ENCODE measurements at regions not wholly inside any gene's neighbourhood (a gene's known extent, or its start where the extent isn't known, plus 50 kb on each side); places are given as distances from the start of the nearest gene placed in this dataset.
"Not testable (repeated sequence)": the region's sequence is repeated elsewhere in the genome, so short reads cannot be mapped to it uniquely, and the experiment has no call there.

GRCh38 chrX:155819966-155820491 is 61.1 kb upstream of the VAMP7 start:
- peak in 1 of 2 experiments; percentile 2 for DNase-seq

DNA sequence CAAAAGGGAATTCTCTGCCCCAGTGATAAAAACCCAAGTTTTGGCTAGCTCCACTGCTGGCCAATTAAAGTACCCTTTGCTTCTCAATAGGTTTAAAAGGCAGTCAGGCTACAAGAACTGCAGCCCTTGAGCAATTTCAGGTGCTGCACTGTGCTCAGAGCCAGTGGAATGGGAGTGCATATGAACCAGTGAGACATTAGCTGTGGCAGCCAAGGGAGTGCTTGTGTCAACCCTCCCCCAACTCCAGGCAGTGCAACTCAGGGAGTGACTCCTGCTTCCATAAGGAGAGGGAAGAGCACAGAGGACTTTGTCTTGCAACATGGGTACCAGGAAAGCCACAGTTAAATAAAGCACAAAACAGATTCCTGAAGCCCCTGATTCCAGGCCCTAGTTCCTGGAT is 61.6 kb upstream of the VAMP7 start:
- DNase-seq: no peak

- not testable (repeated sequence) for DNase-seq
Observed at GRCh38 chrX:155814391-155814790, 66.8 kb upstream of the VAMP7 start.

DNA sequence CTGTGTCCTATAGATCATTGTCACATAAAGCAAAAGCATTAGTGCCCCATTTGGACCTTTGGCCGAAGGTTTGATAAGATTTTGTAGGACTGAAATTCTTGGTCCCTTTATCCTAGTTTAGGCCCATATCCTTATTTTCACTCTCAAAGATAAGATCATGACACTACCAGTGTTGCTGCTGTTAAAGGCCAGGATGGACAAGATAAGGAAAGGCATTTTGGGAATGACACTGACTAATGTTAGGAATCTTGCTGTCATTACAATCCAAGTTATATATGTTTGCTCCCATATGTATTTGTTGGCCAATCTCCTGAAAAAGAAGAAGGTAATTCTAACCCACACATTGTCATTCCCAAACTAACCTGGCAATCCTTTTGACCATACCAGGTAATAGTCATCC is 101.3 kb upstream of the VAMP7 start:
- no peak for DNase-seq

DNA sequence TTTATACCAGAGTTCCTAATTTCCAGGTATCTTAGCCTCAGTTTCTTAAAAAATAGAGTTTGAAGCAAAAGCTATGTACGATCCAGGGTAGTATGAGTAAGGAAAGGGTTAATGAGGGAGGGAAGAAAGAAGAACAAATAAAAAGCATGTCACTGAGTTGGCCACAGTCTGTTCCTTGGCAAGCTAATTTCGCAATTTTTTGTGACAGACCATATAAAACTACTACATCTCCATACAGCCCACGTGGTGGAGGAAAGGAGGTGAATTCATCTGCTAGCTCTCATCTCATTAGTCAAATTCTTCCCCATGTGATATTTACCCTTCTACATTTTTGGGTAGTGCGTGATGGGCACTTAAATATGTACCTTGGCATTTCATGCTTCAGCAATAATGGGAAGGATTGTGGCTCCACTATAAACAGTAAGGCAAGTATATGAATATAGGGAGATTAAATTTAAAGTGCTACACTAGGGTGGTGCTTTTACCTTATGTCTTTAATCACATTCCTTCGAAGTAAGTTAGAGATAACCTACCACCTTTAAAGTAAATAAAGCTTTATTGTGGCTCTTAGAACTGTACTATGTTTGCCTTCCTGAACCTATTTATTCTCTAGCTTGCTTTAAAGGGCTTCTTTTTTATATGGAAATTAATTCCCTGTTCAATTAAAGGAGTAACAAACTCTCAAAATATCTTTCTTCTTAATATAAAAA is 102.1 kb upstream of the VAMP7 start:
- DNase-seq: no peak

DNA sequence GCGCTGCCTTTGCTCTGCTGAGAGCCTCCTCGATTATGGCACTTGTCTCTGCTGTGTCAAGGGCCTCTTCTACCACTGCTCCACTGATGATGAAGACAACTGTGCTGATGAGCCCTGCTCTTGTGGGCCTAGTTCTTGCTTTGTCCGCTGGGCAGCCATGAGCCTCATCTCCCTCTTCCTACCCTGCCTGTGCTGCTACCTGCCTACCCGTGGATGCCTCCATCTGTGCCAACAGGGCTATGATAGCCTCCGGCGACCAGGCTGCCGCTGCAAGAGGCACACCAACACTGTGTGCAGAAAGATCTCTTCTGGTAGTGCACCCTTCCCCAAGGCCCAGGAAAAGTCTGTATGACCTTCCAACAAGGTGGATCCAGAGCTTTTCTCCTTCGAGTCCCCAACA is 106.8 kb upstream of the VAMP7 start:
- DNase-seq: no peak

DNA sequence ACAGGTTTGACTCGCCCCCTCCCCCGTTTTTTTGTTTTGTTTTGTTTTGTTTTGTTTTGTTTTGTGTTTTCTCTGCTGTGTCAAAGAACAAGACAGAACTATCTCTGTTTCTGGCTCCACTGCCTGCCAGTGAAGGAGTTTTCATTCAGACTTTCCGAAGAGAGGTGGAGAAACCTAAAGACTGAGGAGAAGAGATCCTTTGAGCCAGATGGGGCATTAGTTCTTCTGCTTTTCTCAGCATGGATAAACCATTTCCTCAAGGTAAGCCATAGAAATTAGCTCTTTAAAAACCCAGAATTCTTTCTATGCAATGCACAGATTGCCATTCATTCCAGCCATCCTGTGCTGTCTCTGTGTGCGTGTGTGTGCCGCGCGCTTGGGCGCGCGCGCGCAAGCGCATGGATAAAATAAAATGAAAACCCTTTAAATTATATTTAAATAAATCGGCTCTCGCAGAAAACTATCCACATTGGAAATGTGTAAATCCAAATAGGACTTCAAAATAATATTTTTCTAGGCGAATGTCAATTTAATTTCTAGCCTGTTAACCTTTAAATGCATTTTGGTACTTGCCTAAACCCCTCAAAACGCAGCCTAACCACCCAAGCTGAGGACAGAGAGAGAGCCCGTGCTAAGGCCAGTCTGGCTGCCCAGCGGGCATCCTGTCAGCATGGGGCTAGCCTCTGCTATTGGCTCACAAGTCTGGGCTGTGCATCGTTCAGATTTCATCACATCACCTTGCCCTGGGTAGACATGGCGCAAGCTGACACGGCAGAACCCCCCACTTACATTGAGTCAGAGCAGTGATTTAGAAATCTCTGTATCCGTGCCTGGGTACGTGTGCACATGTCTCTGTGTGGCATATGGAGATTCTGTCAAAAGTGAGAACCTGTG is 113.0 kb upstream of the VAMP7 start:
- peak in 1 of 2 experiments; percentile 14 for DNase-seq

DNA sequence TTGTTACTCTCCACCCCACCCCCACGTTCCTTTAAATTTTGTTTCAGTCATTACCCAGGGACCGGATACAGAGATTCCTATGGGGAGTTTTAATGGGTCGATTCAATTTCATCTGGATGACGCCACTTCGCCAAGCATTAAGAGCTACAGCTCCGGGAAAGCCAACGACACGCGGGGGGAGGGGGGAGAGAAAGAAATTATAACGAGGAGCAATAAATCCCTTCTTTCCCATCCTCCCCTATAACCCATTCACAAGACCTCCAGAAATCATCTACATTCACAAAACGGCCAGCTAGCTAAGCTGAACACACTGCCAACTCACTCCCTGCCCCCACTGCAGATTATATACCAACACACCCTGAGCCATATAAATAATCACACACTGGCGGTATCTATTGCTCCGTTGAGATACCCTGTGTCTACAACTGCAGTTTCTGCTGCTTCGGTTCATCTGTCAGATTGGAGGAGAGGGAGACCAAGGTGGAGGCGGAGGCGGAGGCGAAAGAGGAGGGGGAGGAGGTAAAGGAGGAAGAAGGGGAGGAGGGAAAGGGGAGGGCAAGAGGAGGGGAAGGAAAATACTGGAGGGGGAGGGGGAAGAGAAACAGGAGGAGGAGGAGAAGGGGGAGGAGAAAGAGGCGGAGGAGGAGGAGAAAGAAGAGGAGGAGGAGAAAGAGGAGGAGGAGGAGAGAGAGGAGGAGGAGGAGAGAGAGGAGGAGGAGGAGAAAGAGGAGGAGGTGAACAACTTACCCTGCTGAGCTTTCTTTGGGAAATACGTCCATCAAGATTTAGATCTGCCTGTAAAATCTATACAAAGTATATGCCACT is 113.9 kb upstream of the VAMP7 start:
- peak; percentile 28 to 32 for DNase-seq

DNA sequence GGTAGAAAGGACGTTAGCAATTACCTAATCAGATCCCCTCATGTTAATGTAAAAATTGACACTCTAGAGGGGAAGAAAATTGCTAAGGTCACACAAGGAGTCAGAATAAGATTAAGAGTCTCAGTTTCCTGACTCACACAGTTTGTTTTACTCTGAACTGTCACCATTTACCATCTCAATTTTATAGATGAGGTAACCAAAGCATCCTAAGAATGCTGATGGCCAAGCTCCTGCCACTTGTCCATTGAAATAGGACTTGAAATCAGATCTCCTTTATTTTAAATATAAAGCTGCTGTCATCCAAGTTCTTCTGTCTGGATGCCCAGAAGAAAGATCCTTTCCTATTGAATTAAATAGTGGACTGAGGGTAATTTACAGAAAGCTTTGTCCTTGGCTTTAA is 114.8 kb upstream of the VAMP7 start:
- no peak for DNase-seq

DNA sequence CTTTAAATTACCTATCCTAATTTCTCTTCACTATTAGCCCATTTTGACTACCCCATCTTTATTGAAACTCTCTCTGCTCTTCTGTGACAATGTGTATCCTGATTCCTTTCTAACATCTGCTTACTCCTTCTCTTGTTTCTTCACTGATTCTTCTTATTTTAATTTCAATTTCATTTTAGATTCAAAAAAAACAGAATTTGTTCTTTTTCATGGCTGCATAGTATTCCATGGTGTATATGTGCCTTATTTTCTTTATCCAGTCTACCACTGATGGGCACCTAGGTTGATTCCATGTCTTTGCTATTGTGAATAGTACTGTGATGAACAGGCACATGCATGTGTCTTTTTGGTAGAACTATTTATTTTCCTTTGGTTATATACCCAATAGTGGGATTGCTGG is 120.0 kb upstream of the VAMP7 start:
- DNase-seq: no peak

- no peak for DNase-seq
Observed at GRCh38 chrX:155757046-155757759, 123.9 kb upstream of the VAMP7 start.

DNA sequence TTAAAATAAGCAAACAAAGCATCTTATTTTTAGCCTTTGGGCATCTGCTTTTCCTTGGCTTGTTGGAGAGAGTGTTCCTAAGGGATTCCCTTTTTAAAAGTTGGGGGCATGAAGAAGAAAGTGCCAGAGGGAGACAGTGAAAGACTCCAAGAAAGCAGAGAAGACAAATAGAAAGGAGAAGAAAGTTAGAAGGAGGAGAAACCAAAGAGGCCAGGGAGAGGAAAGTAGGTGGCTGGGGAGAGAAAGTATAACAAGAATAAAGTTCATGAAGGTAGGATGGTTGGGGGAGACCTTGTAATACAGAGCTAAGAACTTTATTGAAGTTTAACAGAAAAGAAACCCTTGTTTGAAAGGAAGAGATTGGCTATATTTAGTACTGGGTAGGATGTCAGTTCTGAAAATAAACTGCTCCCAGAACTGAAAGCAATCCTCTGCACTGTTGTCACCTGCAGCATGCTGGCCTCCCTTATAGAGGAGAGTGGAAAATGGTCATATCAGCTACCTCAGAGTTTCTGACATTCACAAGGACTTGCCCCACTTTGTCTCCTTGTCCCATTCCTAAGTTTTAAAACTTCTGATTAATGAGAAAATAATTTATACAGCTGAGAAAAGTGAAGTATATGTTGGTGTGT is 125.3 kb upstream of the VAMP7 start:
- no peak for DNase-seq

DNA sequence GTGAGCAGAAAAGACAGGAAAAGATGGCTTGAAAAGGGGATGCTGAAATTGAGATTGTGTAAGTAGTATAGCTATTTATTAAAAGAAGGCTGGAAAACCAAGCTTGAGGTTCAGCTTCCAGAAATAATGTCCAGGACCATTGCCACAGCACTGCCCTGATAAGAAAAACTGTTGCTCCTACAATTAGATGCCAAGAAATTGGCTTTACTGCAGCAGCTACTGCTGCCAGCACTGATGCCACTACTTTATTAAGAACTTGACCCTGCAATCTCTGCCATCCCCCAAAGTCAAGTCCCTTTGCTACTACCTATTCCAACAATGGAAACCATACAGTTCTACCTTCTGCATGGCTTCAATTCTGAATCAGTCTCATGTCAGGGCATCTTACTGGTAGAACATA is 130.0 kb upstream of the VAMP7 start:
- DNase-seq: no peak

GRCh38 chrX:155747520-155747919 is 133.6 kb upstream of the VAMP7 start:
- DNase-seq: no peak

GRCh38 chrX:155745792-155746191 is 133.0 kb upstream of the TMLHE start:
- DNase-seq: no peak

DNA sequence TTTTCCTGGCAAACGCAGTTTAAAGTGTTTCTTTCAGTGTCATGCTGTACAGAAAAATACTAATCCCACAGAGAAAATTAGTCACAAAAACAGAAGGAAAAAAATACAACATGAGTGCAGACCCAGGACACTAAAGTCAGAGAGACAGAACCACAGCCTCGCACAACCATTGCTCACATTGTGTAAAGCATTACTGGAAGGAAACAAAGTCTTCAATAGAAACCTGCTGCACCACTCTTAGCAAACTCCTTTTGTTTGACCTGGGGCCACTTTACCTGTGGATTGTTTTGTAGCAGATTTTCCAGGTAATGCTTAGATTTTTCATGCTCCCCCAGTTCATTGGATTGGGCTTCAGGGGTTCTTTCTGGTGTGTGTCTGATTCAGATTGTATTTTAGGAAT is 131.8 kb upstream of the TMLHE start:
- no peak for DNase-seq

GRCh38 chrX:155728335-155728734 is 115.6 kb upstream of the TMLHE start:
- not testable (repeated sequence) for DNase-seq

GRCh38 chrX:155718972-155719586 is 106.3 kb upstream of the TMLHE start:
- DNase-seq: no peak

DNA sequence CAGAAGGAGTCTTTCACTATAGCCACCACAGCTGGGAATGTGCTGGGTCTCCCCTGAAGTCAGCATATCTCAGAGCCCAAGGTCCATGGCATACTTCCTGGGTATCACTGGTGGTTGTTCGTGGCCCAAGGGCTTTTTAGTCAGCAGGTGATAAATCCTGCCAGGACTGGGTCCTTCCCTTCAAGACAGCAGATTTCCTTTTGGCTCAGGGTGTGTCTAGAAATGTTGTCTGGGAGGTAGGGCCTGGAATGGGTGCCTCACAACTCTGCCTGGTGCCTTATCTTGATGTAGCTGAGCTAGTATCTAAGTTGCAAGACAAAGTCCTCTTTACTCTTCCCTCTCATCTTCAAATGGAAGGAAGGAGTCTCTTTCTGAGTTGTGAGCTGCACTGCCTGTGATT is 102.4 kb upstream of the TMLHE start:
- no peak for DNase-seq

DNA sequence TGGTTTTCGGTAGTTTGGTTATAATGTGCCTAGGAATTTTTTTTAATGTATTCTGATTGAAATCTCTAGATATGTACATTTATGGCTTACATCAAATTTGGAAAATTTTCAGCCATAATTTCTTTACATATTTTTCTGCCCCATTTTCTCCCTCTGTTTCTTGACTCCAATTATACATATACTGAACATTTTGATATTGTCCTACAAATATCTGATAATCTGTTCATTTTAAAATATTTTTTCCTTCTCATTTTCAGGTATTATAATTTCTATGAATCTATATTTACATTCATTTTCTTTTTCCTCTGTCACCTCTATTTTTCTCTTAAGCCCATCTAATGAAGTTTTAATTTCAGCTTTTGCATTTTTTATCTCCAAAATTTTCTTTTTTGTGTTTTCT is 82.7 kb upstream of the TMLHE start:
- DNase-seq: no peak

DNA sequence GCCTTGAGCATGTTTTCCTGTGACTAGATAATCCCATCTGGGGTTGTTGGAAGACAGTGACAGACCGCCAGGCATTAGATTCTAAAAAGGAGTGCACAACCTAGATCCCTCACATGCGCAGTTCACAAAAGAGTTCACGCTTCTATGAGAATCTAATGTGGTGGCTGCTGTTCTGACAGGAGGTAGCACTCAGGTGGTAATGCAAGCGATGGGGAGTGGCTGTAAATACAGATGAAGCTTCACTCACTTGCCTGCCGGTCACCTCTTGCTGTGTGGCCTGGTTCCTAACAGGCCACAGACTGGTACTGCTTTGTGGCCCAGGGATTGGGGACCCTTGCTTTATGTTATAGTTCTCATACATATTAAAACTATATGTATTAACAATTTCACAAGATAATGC is 81.9 kb upstream of the TMLHE start:
- DNase-seq: no peak

DNA sequence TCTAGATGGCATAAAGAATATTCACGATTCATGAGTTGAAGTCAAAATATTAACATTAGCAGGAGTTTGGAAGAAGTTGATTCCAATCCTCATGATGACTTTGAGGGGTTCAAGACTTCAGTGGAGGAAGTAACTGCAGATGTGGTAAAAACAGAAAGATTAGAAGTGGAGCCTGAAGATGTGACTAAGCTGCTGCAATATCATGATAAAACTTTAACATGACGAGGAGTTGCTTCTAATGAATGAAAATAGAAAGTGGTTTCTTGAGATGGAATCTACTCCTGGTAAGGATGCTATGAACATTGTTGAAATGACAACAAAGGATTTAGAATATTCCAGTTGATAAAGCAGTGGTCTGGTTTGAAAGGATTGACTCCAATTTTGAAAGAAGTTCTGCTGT is 70.1 kb upstream of the TMLHE start:
- no peak for DNase-seq

Data from cerebellar nuclear complex (tissue), 1 donor.